A549 (cell line): ENCODE measurements at regions not wholly inside any gene's neighbourhood (a gene's known extent, or its start where the extent isn't known, plus 50 kb on each side); places are given as distances from the start of the nearest gene placed in this dataset.

Source experiments
- ATAC-seq, 2 experiments: fragments of 200-7000 bp in 1 of 2; fragments of >200 bp in 1 of 2; cut with Nextera tagmentation in 1 of 2; cut with Tn5 transposase in 1 of 2; 3 replicates each; pipeline versions ENCODE4 v1.8.0 to v1.9.1; 2018 to 2020; ENCODE audit warnings: mild to moderate bottlenecking in 1 of 2, moderate library complexity in 1 of 2
- CTCF ChIA-PET: fragments of 300-600 bp; sonication (Branson Sonifier 250); formaldehyde crosslinking; extraction: SDS; loops from one replicate; lab custom pipeline; 2021; ENCODE audit warnings: antibody characterized with exemption, inconsistent platforms; lab: Yijun Ruan, JAX
- POLR2A ChIA-PET: fragments of 350-600 bp; formaldehyde crosslinking; extraction: SDS; loops from one replicate; lab custom pipeline; 2021; ENCODE audit warnings: antibody characterized with exemption, inconsistent platforms; lab: Yijun Ruan, JAX
- DNase-seq, 2 experiments: peaks; one replicate each; pipeline versions ENCODE4 v3.0.0 to v3.0.0-alpha.2; 2011 to 2016; ENCODE audit warnings: low read depth in 1 of 2, low spot score in 1 of 2
- FAIRE-seq: peaks from 2 replicates; lab custom pipeline; 2011; peaks lifted over from hg19 to GRCh38; lab: Jason Lieb, UNC
- H3K27ac ChIP-seq, 2 experiments: fragments of >200 bp; sonication (Bioruptor Twin); formaldehyde crosslinking; 3 replicates each; pipeline ENCODE4 v1.5.1; 2016 to 2017
- H3K4me1 ChIP-seq: fragments of >200 bp; sonication (Bioruptor Twin); formaldehyde crosslinking; 3 replicates; pipeline ENCODE4 v1.6.1; 2016
- H3K4me2 ChIP-seq: fragments of >200 bp; sonication (Bioruptor Twin); formaldehyde crosslinking; 3 replicates; pipeline ENCODE4 v1.6.1; 2016
- H3K4me3 ChIP-seq: fragments of >200 bp; sonication (Bioruptor Twin); formaldehyde crosslinking; 3 replicates; pipeline ENCODE4 v1.5.1; 2016
- H3K9me3 ChIP-seq: fragments of >200 bp; sonication (Bioruptor Twin); formaldehyde crosslinking; 3 replicates; pipeline ENCODE4 v1.6.1; 2016
- ATOH8 ChIP-seq: fragments of 250-450 bp; sonication (Bioruptor Pico); IDR thresholded peaks from 2 replicates; pipeline ENCODE4 v1.5.0; 2020; ENCODE audit warnings: low read depth, mild to moderate bottlenecking, moderate library complexity
- CHD4 ChIP-seq: fragments of 200-600 bp; sonication (generic); IDR thresholded peaks from 2 replicates; pipeline ENCODE4 v1.6.1; 2016; ENCODE audit warnings: antibody characterized with exemption, mild to moderate bottlenecking, borderline replicate concordance
- FOSL2 ChIP-seq, 2 experiments: fragments of 450-650 bp in 1 of 2; fragments of >200 bp in 1 of 2; sonication (Bioruptor Twin) in 1 of 2; formaldehyde crosslinking; IDR thresholded peaks; 2 replicates each; pipeline versions ENCODE4 v1.5.0 to v1.6.1; 2016 to 2020; ENCODE audit warnings: mild to moderate bottlenecking in 1 of 2, moderate library complexity in 1 of 2
- FOXS1 ChIP-seq: fragments of 250-450 bp; sonication (Bioruptor Pico); IDR thresholded peaks from 2 replicates; pipeline ENCODE4 v1.5.0; 2020; ENCODE audit warnings: mild to moderate bottlenecking, moderate library complexity
- HEYL ChIP-seq: fragments of 250-450 bp; sonication (Bioruptor Pico); IDR thresholded peaks from 2 replicates; pipeline ENCODE4 v1.8.0; 2021; ENCODE audit warnings: mild to moderate bottlenecking, moderate library complexity
- HOXB13 ChIP-seq: fragments of 250-450 bp; sonication (Bioruptor Pico); IDR thresholded peaks from 2 replicates; pipeline ENCODE4 v1.5.0; 2020; ENCODE audit warnings: low read depth, mild to moderate bottlenecking, moderate library complexity
- JUN ChIP-seq, 2 experiments: fragments of >200 bp; sonication (Bioruptor Twin); formaldehyde crosslinking; IDR thresholded peaks; 2 replicates in 1 of 2; 3 replicates in 1 of 2; pipeline ENCODE4 v1.6.1; 2016 to 2017
- KDM1A ChIP-seq: fragments of 200-600 bp; sonication (generic); IDR thresholded peaks from 2 replicates; pipeline ENCODE4 v1.6.1; 2016; ENCODE audit warnings: low read depth, mild to moderate bottlenecking
- MYC ChIP-seq: IDR thresholded peaks from 2 replicates; pipeline ENCODE4 v1.6.1; 2012; ENCODE audit warnings: mild to moderate bottlenecking, inconsistent platforms, low read length, improper control_type of control experiment, borderline replicate concordance
- NFE2L2 ChIP-seq: fragments of 150-350 bp; conservative IDR thresholded peaks from 2 replicates; pipeline ENCODE4 v1.6.1; 2014; ENCODE audit warnings: low read length
- NR3C1 ChIP-seq: fragments of >200 bp; sonication (Bioruptor Twin); formaldehyde crosslinking; IDR thresholded peaks from 3 replicates; pipeline ENCODE4 v1.6.1; 2017
- POLR2A ChIP-seq: IDR thresholded peaks from 2 replicates; pipeline ENCODE4 v1.6.1; 2012; ENCODE audit warnings: mild to moderate bottlenecking, low read length
- POLR2AphosphoS2 ChIP-seq: conservative IDR thresholded peaks from 2 replicates; pipeline ENCODE4 v1.6.1; 2012; ENCODE audit warnings: low read length, improper control_type of control experiment, inconsistent platforms
- REST ChIP-seq: fragments of 200-600 bp; sonication (generic); IDR thresholded peaks from 2 replicates; pipeline ENCODE4 v1.6.1; 2016; ENCODE audit warnings: antibody characterized with exemption, mild to moderate bottlenecking, moderate library complexity
- SREBF2 ChIP-seq: fragments of 450-650 bp; IDR thresholded peaks from 2 replicates; pipeline ENCODE4 v1.6.1; 2014; ENCODE audit warnings: mild to moderate bottlenecking, moderate library complexity
- TFCP2L1 ChIP-seq: fragments of 250-450 bp; sonication (Bioruptor Pico); IDR thresholded peaks from 2 replicates; pipeline ENCODE4 v1.5.0; 2021; ENCODE audit warnings: mild to moderate bottlenecking
- ZC3H11A ChIP-seq: fragments of 450-650 bp; IDR thresholded peaks from 2 replicates; pipeline ENCODE4 v1.6.1; 2014; ENCODE audit warnings: antibody characterized with exemption, mild to moderate bottlenecking
- WGBS: methylation state at CpG from one replicate; pipeline ENCODE4 v1.1.6; 2017; ENCODE audit errors: missing lambda C conversion rate; 5-methylcytosine and 5-hydroxymethylcytosine counted together
- TF ChIP-seq, protein P1 (sequence below): fragments of 450-650 bp; IDR thresholded peaks from 2 replicates; pipeline ENCODE4 v1.6.1; 2014; ENCODE audit warnings: antibody characterized with exemption

DNA sequence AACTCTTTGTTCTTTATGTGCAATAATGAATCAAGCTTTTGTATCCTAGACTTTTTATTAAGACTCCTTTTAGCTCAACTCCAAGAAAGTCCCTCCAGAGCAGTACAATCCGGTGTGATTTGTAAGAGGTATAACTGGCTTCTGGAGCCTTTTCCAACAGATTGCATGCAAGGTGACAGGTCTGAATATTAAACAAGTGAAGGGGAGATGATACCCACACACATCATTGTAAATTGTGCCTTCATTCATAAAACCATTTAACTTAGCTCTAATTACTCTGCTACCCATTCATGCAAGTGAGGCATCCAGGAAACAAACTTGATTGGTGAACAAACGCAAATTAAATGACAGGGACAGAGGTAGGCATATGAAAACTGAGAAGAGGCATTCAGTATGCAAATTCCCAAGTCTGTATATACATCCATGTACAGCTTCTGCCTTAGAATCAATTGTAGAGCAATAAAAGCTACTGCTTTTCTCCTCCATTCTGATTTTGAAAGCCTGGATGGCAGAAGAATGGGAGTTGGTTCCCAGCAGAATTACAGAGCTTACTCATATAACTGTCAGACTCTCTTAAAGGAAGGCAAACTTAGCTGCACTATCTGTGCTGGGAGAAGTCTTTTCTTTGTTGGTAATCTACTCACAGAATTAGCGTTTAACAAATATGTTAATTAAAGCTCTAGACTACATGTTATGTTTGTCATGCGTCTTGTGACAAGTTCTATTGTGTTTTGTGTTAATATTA is 261.0 kb upstream of the CDH6 start:
- FAIRE-seq (no peak), ATAC-seq (no peak), DNase-seq (no peak)
- Histone ChIP-seq H3K27ac (no peak overlapping the region), H3K9me3 (no peaks in the 10 kb centered on the region; the same call in 2 of the 3 replicates), H3K4me2 (no peak overlapping the region), H3K4me1 (no peaks in the 10 kb centered on the region), H3K4me3 (no peak overlapping the region)
- 38% methylated on average over 4 of the region's 4 CpGs for WGBS
- ChIA-PET CTCF (no interaction called here), POLR2A (no interaction called here)
- TF ChIP-seq REST (no peak), HOXB13 (CRISPR knock-in tag) (no peak), KDM1A (no peak), TFCP2L1 (CRISPR knock-in tag) (no peak), NR3C1 (no peak), MYC (no peak), ATOH8 (no peak), ZC3H11A (no peak), SREBF2 (no peak), POLR2A (no peak)
- TF ChIP-seq, protein P1, sequence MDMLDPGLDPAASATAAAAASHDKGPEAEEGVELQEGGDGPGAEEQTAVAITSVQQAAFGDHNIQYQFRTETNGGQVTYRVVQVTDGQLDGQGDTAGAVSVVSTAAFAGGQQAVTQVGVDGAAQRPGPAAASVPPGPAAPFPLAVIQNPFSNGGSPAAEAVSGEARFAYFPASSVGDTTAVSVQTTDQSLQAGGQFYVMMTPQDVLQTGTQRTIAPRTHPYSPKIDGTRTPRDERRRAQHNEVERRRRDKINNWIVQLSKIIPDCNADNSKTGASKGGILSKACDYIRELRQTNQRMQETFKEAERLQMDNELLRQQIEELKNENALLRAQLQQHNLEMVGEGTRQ, result no peak

DNA sequence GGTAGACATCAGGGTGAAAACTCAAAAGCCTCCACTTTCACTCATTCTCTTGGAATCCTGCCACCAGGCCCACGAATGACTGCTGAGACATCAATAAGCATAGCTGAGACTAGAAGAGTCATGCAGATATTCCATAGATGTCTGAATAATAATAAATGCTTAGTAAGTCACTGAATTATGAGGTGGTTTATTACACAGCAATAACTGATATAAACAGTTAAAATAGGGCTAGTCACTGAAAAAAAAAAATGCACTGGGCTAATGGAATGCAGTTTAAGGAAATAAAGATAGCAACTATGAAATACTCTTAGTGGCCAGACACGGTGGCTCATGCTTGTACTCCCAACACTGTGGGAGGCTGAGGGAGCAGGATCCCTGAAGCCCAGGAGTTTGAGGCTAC is 262.8 kb upstream of the CDH6 start:
- WGBS, result 4% methylated on average over 2 of the region's 2 CpGs
- H3K27ac ChIP-seq, result no peak overlapping the region
- CTCF ChIA-PET, result interaction anchor here (0.6 kb wide), 1 partner anchor 12 kb away, joined by 3 read pairs; no protein-coding TSS in a partner anchor
- POLR2A ChIA-PET, result no interaction called here
- no peak for DNase-seq
- H3K4me2 ChIP-seq, result no peak overlapping the region
- no peaks in the 10 kb centered on the region; the same call in 2 of the 3 replicates for H3K9me3 ChIP-seq
- no peak for FAIRE-seq
- H3K4me3 ChIP-seq, result no peak overlapping the region
- TF ChIP-seq POLR2AphosphoS2, result no peak
- no peak for TF ChIP-seq CHD4
- no peak for TF ChIP-seq FOSL2 (IDR thresholded peaks at IDR 0.05)
- no peak for TF ChIP-seq FOSL2 (CRISPR knock-in tag; IDR thresholded peaks at IDR 0.05)
- TF ChIP-seq NFE2L2, result no peak
- TF ChIP-seq, all 56 proteins: peak for 0
- no peaks in the 10 kb centered on the region for H3K4me1 ChIP-seq
- ATAC-seq, result no peak

DNA sequence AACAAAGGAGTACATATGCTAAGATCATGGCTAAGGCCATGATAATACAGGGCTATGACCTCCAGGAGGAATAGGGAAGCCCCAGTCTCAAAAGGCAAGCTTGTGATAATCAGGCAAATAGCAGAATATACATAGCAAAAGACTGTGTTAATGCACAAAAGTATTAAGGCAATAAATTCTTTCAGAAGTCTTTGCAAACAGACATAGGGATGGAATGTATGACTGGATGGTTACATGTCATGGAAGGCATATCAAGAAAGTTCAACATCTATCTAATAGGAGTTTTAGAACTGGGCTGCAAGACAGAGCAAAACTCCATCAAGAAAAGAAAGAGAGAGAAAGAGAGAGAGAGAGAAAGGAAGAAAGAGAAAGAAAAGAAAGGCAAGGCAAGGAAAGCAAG is 264.5 kb upstream of the CDH6 start:
- ATAC-seq, result no peak
- FAIRE-seq, result no peak
- TF ChIP-seq JUN (IDR thresholded peaks at IDR 0.05) (no peak), FOXS1 (CRISPR knock-in tag) (no peak), ZC3H11A (no peak), HEYL (CRISPR knock-in tag) (no peak)
- H3K4me3 ChIP-seq, result no peak overlapping the region
- POLR2A ChIA-PET, result no interaction called here
- H3K27ac ChIP-seq, result no peak overlapping the region
- H3K4me1 ChIP-seq, result no peaks in the 10 kb centered on the region
- no peak overlapping the region for H3K4me2 ChIP-seq
- CTCF ChIA-PET, result no interaction called here
- no peak for DNase-seq
- no peaks in the 10 kb centered on the region; the same call in 2 of the 3 replicates for H3K9me3 ChIP-seq
